ENCODE measurements at regions not wholly inside any gene's neighbourhood (a gene's known extent, or its start where the extent isn't known, plus 50 kb on each side); places are given as distances from the start of the nearest gene placed in this dataset.

GRCh38 chr7:69263550-69263949, 334.7 kb upstream of the AUTS2 start:
- TF ChIP-seq CTCF (IDR thresholded peaks at IDR 0.05) (no peak), POLR2AphosphoS5 (IDR thresholded peaks at IDR 0.05) (no peak)
